ENCODE measurements at regions not wholly inside any gene's neighbourhood (a gene's known extent, or its start where the extent isn't known, plus 50 kb on each side); places are given as distances from the start of the nearest gene placed in this dataset.
"Not testable (repeated sequence)": the region's sequence is repeated elsewhere in the genome, so short reads cannot be mapped to it uniquely, and the experiment has no call there.

DNA sequence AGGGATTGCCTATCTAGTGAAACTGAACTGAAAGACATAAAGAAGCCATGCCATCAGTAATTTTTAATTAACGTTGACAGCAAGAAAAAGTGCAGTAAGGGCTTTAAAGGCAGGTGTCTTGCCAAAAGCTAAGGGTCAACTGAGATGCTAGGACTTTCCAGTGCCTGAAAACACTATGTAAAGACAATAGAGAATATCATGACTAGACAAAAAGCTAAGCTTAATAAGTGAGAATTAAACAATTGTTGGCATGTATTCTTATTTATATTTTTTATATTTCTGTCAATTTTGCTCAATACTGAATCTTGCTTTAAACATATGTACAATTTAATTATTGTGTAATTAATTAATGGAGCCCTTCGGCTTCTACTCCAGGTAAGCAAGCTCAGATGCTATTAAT is 803.1 kb downstream of the IGSF11 start:
- Histone ChIP-seq H3K27me3 (ENCODE audit: control insufficient read depth in 1 of 2, insufficient read depth in 2 of 2, low read length in 2 of 2) (no peaks in the 10 kb centered on the region), H3K9me3 (ENCODE audit: control insufficient read depth in 1 of 2, low read length in 2 of 2) (peaks cover 2 to 10% of the 10 kb centered on the region in 2 donors), H3K9ac (ENCODE audit: low read depth in 1 of 2, low read length in 2 of 2) (no peak overlapping the region), H3K4me1 (ENCODE audit: control insufficient read depth in 1 of 2, insufficient read depth in 2 of 2, low read length in 2 of 2) (peaks cover 0 to 4% of the 10 kb centered on the region in 2 donors), H3K27ac (ENCODE audit: low read depth, low read length) (no peak overlapping the region), H3K36me3 (ENCODE audit: control insufficient read depth in 1 of 2, insufficient read depth in 2 of 2, low read length in 2 of 2) (no peaks in the 10 kb centered on the region), H3K4me3 (ENCODE audit: low read depth in 1 of 2, low read length in 2 of 2) (no peak overlapping the region)

DNA sequence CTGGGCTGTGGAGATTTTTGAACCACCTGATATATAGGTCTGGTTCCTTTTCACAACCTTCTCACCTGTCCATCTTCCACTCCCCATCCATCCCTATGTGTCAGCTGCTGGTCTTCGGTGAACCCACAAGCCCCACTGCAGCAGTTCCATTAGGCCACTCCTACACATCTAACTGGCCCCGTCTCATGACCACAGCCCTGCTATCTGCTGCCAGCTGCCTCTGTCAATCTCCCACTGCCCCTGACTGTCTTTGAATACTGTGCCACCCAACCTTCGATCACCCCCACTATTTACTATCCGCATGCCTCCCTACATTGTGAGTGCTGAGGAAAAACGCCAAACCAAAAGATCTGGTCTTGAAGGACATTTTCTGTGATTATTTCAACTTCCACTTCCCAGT is 795.4 kb downstream of the IGSF11 start:
- Histone ChIP-seq H3K27me3 (ENCODE audit: control insufficient read depth in 1 of 2, insufficient read depth in 2 of 2, low read length in 2 of 2) (no peaks in the 10 kb centered on the region), H3K4me1 (ENCODE audit: control insufficient read depth in 1 of 2, insufficient read depth in 2 of 2, low read length in 2 of 2) (no peaks in the 10 kb centered on the region), H3K36me3 (ENCODE audit: control insufficient read depth in 1 of 2, insufficient read depth in 2 of 2, low read length in 2 of 2) (no peaks in the 10 kb centered on the region), H3K9me3 (ENCODE audit: control insufficient read depth in 1 of 2, low read length in 2 of 2) (peaks cover 2 to 5% of the 10 kb centered on the region in 2 donors), H3K4me3 (ENCODE audit: low read depth in 1 of 2, low read length in 2 of 2) (no peak overlapping the region), H3K27ac (ENCODE audit: low read depth, low read length) (no peak overlapping the region), H3K9ac (ENCODE audit: low read depth in 1 of 2, low read length in 2 of 2) (no peak overlapping the region)

DNA sequence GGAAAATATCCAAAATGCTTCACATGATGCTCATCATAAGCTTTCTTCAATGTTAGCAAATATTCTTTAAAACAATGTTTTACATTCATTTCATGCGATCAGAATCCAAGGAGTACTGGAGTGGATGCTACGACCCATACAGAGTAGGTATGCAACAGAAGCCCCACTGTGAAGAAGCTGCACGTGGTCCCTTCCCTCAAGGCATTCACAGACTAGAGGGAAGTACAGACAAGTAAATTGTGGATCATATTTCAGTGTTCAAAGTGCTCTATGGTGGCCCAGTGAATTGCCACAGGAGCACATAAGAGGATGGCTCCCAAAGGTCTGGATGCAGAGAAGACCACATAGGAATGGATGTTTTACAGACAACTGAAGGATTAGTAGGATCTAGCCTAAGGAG is 789.9 kb downstream of the IGSF11 start:
- Histone ChIP-seq H3K27me3 (ENCODE audit: control insufficient read depth in 1 of 2, insufficient read depth in 2 of 2, low read length in 2 of 2) (no peaks in the 10 kb centered on the region), H3K4me1 (ENCODE audit: control insufficient read depth in 1 of 2, insufficient read depth in 2 of 2, low read length in 2 of 2) (no peaks in the 10 kb centered on the region), H3K4me3 (ENCODE audit: low read depth in 1 of 2, low read length in 2 of 2) (no peak overlapping the region), H3K9me3 (ENCODE audit: control insufficient read depth in 1 of 2, low read length in 2 of 2) (peaks cover 0 to 5% of the 10 kb centered on the region in 2 donors), H3K27ac (ENCODE audit: low read depth, low read length) (no peak overlapping the region), H3K9ac (ENCODE audit: low read depth in 1 of 2, low read length in 2 of 2) (no peak overlapping the region), H3K36me3 (ENCODE audit: control insufficient read depth in 1 of 2, insufficient read depth in 2 of 2, low read length in 2 of 2) (no peaks in the 10 kb centered on the region)

DNA sequence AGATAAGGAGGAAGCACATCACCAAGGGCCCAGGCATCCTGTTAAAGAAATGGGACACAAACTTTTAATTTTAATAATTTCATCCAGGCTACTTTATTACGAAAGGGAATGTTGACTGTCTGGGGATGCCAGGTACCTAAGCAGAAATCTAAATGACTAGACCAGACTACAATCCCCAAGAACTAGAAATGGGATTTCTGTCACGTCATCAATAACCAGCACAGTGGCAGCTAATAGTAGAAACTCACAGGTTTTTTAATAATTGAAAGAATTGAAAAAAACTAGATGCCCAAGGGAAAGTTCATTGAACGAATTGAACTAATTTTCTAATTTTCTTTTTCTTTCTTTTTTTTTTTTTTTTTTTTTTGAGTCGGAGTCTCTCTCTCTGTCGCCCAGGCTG is 789.3 kb downstream of the IGSF11 start:
- no peak overlapping the region for H3K9ac ChIP-seq (ENCODE audit: low read depth in 1 of 2, low read length in 2 of 2)
- H3K27me3 ChIP-seq (ENCODE audit: control insufficient read depth in 1 of 2, insufficient read depth in 2 of 2, low read length in 2 of 2): no peaks in the 10 kb centered on the region
- no peaks in the 10 kb centered on the region for H3K36me3 ChIP-seq (ENCODE audit: control insufficient read depth in 1 of 2, insufficient read depth in 2 of 2, low read length in 2 of 2)
- peaks cover 0 to 5% of the 10 kb centered on the region in 2 donors for H3K9me3 ChIP-seq (ENCODE audit: control insufficient read depth in 1 of 2, low read length in 2 of 2)
- no peak overlapping the region for H3K4me3 ChIP-seq (ENCODE audit: low read depth in 1 of 2, low read length in 2 of 2)
- H3K27ac ChIP-seq (ENCODE audit: low read depth, low read length): no peak overlapping the region
- H3K4me1 ChIP-seq (ENCODE audit: control insufficient read depth in 1 of 2, insufficient read depth in 2 of 2, low read length in 2 of 2): no peaks in the 10 kb centered on the region

DNA sequence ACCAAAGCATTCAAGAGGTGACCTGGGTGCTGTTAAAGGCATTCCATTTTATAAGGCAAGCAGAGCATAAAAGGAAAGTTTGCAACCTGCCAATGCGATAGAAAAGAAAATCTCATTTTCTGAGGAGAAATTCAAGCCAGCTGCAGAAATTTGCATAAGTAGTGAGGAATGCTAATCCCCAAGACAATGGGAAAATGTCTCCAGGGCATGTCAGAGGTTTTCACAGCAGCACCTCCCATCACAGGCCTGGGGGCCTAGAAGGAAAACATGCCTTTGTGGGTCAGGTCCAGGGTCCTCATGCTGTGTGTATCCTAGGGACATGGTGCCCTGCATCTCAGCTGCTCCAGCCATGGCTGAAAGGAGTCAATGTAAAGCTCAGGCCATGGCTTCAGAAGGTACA is 775.8 kb downstream of the IGSF11 start:
- not testable (repeated sequence) for H3K27me3 ChIP-seq (ENCODE audit: control insufficient read depth in 1 of 2, insufficient read depth in 2 of 2, low read length in 2 of 2); H3K9me3 ChIP-seq (ENCODE audit: control insufficient read depth in 1 of 2, low read length in 2 of 2); H3K9ac ChIP-seq (ENCODE audit: low read depth in 1 of 2, low read length in 2 of 2); H3K27ac ChIP-seq (ENCODE audit: low read depth, low read length); H3K36me3 ChIP-seq (ENCODE audit: control insufficient read depth in 1 of 2, insufficient read depth in 2 of 2, low read length in 2 of 2); H3K4me1 ChIP-seq (ENCODE audit: control insufficient read depth in 1 of 2, insufficient read depth in 2 of 2, low read length in 2 of 2); H3K4me3 ChIP-seq (ENCODE audit: low read depth in 1 of 2, low read length in 2 of 2)

DNA sequence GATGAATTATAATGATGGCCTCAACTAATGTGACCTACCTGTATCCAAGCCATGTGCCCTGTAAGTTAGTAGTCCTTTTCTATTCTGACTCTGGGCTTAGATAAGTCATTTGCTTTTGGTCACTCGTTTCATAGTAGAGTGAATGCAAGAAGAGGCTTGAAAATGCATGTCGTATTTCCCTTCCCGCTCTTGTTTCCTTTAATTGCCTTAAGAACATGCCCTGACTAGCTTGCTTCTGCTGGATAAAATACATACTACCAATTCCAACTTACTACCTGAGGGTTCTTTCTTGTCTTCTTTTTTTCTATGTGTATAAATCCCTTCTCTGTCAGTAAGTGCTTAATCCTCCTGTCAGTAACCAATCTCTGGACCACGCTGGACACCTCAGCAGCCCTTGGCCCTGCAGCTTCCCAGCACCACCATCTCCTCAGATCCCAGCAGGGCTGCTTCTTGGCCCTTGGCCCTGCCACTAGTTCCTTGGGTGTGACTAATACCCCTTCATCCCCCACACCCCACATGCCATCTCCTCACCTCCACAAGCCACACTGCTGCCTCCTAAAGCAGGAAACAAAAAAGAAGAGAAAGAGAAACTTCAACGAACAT is 771.7 kb downstream of the IGSF11 start:
- H3K4me1 ChIP-seq (ENCODE audit: control insufficient read depth in 1 of 2, insufficient read depth in 2 of 2, low read length in 2 of 2): no peaks in the 10 kb centered on the region
- H3K4me3 ChIP-seq (ENCODE audit: low read depth in 1 of 2, low read length in 2 of 2): no peak overlapping the region
- H3K27ac ChIP-seq (ENCODE audit: low read depth, low read length): no peak overlapping the region
- H3K9me3 ChIP-seq (ENCODE audit: control insufficient read depth in 1 of 2, low read length in 2 of 2): peaks cover 8% of the 10 kb centered on the region in 2 donors
- no peaks in the 10 kb centered on the region for H3K27me3 ChIP-seq (ENCODE audit: control insufficient read depth in 1 of 2, insufficient read depth in 2 of 2, low read length in 2 of 2)
- H3K9ac ChIP-seq (ENCODE audit: low read depth in 1 of 2, low read length in 2 of 2): no peak overlapping the region
- no peaks in the 10 kb centered on the region for H3K36me3 ChIP-seq (ENCODE audit: control insufficient read depth in 1 of 2, insufficient read depth in 2 of 2, low read length in 2 of 2)

DNA sequence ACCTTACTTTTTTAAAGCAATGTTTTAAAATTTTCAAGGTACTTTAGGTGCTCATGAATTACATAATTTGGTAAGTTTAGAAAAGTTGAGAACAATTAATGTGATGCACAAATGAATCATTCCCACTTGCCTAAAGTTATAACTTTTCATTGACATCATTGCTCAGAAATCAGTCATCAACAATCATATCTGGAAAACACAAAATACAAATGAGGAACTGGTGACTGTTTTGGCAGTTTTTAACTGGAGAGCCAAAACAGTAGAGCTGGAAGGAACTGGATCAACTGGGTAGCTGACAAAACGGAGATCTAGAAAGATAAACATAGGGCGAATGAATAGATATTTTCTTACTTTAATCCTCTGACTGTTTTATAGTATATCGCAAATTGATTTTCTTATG is 767.1 kb downstream of the IGSF11 start:
- Histone ChIP-seq H3K36me3 (ENCODE audit: control insufficient read depth in 1 of 2, insufficient read depth in 2 of 2, low read length in 2 of 2) (no peaks in the 10 kb centered on the region), H3K27ac (ENCODE audit: low read depth, low read length) (no peak overlapping the region)

DNA sequence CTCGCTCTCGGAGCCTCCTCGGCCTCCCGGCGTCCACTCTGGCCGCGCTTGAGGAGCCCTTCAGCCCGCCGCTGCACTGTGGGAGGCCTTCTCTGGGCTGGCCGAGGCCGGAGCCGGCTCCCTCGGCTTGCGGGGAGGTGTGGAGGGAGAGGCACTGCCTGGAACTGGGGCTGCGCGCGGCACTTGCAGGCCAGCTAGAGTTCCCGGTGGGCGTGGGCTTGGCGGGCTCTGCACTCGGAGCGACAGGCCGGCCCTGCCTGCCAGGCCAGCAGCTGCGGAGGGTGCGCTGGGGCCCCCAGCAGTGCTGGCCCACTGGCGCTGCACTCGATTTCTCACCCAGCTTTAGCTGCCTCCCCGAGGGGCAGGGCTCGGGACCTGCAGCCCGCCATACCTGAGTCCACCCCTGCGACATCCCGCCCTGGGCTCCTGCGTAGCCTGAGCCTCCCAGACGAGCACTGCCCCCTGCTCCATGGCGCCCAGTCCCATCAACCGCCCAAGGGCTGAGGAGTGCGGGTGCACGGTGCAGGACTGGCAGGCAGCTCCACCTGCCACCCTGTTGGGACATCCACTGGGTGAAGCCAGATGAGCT is 765.0 kb downstream of the IGSF11 start:
- Histone ChIP-seq H3K27me3 (ENCODE audit: control insufficient read depth in 1 of 2, insufficient read depth in 2 of 2, low read length in 2 of 2) (no peaks in the 10 kb centered on the region), H3K27ac (ENCODE audit: low read depth, low read length) (no peak overlapping the region), H3K4me3 (ENCODE audit: low read depth in 1 of 2, low read length in 2 of 2) (no peak overlapping the region), H3K36me3 (ENCODE audit: control insufficient read depth in 1 of 2, insufficient read depth in 2 of 2, low read length in 2 of 2) (no peaks in the 10 kb centered on the region), H3K4me1 (ENCODE audit: control insufficient read depth in 1 of 2, insufficient read depth in 2 of 2, low read length in 2 of 2) (no peaks in the 10 kb centered on the region), H3K9me3 (ENCODE audit: control insufficient read depth in 1 of 2, low read length in 2 of 2) (peaks cover 5 to 6% of the 10 kb centered on the region in 2 donors), H3K9ac (ENCODE audit: low read depth in 1 of 2, low read length in 2 of 2) (no peak overlapping the region)

More for the DNA sequence above, 767.1 kb downstream of the IGSF11 start:
- no peaks in the 10 kb centered on the region for H3K4me1 ChIP-seq (ENCODE audit: control insufficient read depth in 1 of 2, insufficient read depth in 2 of 2, low read length in 2 of 2)
- H3K4me3 ChIP-seq (ENCODE audit: low read depth in 1 of 2, low read length in 2 of 2): no peak overlapping the region
- no peak overlapping the region for H3K9ac ChIP-seq (ENCODE audit: low read depth in 1 of 2, low read length in 2 of 2)
- no peaks in the 10 kb centered on the region for H3K27me3 ChIP-seq (ENCODE audit: control insufficient read depth in 1 of 2, insufficient read depth in 2 of 2, low read length in 2 of 2)
- H3K9me3 ChIP-seq (ENCODE audit: control insufficient read depth in 1 of 2, low read length in 2 of 2): peaks cover 5 to 6% of the 10 kb centered on the region in 2 donors

DNA sequence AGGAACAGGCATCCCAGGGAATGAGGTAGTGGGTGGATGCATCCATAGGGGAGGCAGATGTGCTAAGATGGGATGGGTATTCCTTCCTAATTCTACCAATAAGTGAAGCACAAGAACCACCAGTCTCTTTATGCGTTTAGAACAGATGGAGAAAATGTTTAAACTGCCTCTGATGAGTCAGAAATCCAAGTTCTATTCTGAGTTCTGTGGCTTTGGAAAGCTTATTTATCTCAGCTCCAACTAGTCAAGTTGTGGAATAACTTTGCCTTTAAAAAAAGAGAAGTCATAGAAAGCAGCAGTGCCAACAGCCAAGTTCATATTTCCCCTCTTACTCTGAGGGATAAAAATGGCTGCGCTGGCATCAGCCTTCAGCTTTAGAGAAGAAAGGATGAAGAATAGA is 761.7 kb downstream of the IGSF11 start:
- H3K27me3 ChIP-seq (ENCODE audit: control insufficient read depth in 1 of 2, insufficient read depth in 2 of 2, low read length in 2 of 2): no peaks in the 10 kb centered on the region
- H3K4me3 ChIP-seq (ENCODE audit: low read depth in 1 of 2, low read length in 2 of 2): no peak overlapping the region
- H3K36me3 ChIP-seq (ENCODE audit: control insufficient read depth in 1 of 2, insufficient read depth in 2 of 2, low read length in 2 of 2): no peaks in the 10 kb centered on the region
- H3K27ac ChIP-seq (ENCODE audit: low read depth, low read length): no peak overlapping the region
- H3K4me1 ChIP-seq (ENCODE audit: control insufficient read depth in 1 of 2, insufficient read depth in 2 of 2, low read length in 2 of 2): no peaks in the 10 kb centered on the region
- no peak overlapping the region for H3K9ac ChIP-seq (ENCODE audit: low read depth in 1 of 2, low read length in 2 of 2)
- H3K9me3 ChIP-seq (ENCODE audit: control insufficient read depth in 1 of 2, low read length in 2 of 2): peaks cover 0 to 4% of the 10 kb centered on the region in 2 donors

DNA sequence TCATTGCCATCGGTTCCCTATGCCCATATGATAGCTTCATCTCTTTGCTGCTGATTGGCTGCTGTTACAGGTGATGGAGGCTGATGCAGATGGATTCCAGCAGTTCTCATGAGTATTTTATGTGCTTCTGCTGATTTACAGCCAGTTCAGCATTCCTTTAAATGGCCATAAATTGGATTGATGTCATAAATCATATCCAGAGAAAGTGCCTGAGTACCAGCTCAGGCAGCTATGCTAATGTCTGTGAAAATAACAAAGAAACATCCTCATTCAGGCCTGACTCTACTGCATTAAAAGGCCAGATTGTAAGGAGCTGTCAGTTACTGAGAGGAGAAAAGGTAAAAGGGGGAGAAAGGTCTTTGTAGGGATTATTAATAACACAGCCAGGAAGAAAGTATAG is 756.8 kb downstream of the IGSF11 start:
- H3K4me1 ChIP-seq (ENCODE audit: control insufficient read depth in 1 of 2, insufficient read depth in 2 of 2, low read length in 2 of 2): no peaks in the 10 kb centered on the region

More for the DNA sequence above, 756.8 kb downstream of the IGSF11 start:
- H3K27me3 ChIP-seq (ENCODE audit: control insufficient read depth in 1 of 2, insufficient read depth in 2 of 2, low read length in 2 of 2): no peaks in the 10 kb centered on the region
- H3K27ac ChIP-seq (ENCODE audit: low read depth, low read length): no peak overlapping the region
- no peak overlapping the region for H3K4me3 ChIP-seq (ENCODE audit: low read depth in 1 of 2, low read length in 2 of 2)
- H3K9me3 ChIP-seq (ENCODE audit: control insufficient read depth in 1 of 2, low read length in 2 of 2): peaks cover 3 to 21% of the 10 kb centered on the region in 2 donors
- H3K36me3 ChIP-seq (ENCODE audit: control insufficient read depth in 1 of 2, insufficient read depth in 2 of 2, low read length in 2 of 2): no peaks in the 10 kb centered on the region
- H3K9ac ChIP-seq (ENCODE audit: low read depth in 1 of 2, low read length in 2 of 2): no peak overlapping the region
